Bronchial epithelial cell (primary cell): ENCODE measurements at regions not wholly inside any gene's neighbourhood (a gene's known extent, or its start where the extent isn't known, plus 50 kb on each side); places are given as distances from the start of the nearest gene placed in this dataset.

Experiments
- DNase-seq: peaks from one replicate; pipeline ENCODE4 v3.0.0-alpha.2; 2010; ENCODE audit warnings: low read depth
- FAIRE-seq: peaks from 2 replicates; lab custom pipeline; 2011; peaks lifted over from hg19 to GRCh38; lab: Jason Lieb, UNC
- H3K27me3 ChIP-seq: 2 replicates; pipeline ENCODE4 v1.5.1; 2011; ENCODE audit warnings: low read length; ENCODE audit not compliant: control insufficient read depth, insufficient read depth
- H3K36me3 ChIP-seq: 2 replicates; pipeline ENCODE4 v1.5.1; 2011; ENCODE audit warnings: low read length; ENCODE audit not compliant: control insufficient read depth, insufficient read depth
- H3K4me3 ChIP-seq: 2 replicates; pipeline ENCODE4 v1.5.1; 2011; ENCODE audit warnings: mild to moderate bottlenecking, low read depth, low read length, control low read depth
- TF ChIP-seq, protein P1 (sequence below): IDR thresholded peaks from 2 replicates; pipeline ENCODE4 v1.5.1; 2011; ENCODE audit warnings: mild to moderate bottlenecking, moderate library complexity, low read length, control low read depth, inconsistent platforms; ENCODE audit not compliant: insufficient read depth, severe bottlenecking

DNA sequence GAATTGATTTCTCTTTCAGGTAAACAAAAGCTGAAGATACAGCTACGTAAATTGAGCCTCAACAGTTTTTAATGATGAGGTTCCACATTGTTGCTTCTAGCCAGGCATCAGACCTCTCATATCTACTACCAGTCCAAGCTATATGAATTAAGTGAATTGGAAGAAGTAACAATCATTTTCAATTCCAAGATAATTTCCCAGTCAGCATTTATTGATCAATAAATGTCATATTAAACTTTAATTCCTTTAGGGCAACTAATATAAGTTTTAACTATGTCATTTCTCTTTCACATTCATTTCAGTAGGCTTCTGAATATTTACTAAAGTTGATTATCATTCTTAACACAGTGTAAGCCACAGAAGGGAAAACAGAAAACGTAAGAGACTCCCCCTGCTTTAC is 1413.7 kb upstream of the CELF2 start:
- FAIRE-seq = no peak

DNA sequence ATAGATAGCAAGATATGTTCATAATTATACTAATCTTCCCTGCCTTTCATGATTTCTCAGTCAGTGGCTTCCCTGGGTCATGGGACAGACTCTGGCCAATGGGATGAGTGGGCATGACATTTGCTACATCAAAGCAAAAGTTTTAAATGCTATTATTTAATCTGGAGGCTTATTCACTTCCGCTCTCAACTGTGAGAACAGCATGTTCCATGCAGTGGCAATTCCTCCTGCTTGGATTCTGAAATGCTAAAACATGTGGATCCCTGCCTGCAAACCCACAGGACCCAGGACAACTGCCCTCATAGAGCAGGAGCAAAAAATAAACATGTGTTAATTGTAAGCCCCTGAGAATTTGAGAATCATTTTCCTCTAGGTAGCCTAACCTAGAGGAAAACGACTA is 1412.4 kb upstream of the CELF2 start:
- Histone ChIP-seq H3K36me3 (no peaks in the 10 kb centered on the region), H3K4me3 (no peak overlapping the region), H3K27me3 (no peaks in the 10 kb centered on the region)
- TF ChIP-seq, protein P1, sequence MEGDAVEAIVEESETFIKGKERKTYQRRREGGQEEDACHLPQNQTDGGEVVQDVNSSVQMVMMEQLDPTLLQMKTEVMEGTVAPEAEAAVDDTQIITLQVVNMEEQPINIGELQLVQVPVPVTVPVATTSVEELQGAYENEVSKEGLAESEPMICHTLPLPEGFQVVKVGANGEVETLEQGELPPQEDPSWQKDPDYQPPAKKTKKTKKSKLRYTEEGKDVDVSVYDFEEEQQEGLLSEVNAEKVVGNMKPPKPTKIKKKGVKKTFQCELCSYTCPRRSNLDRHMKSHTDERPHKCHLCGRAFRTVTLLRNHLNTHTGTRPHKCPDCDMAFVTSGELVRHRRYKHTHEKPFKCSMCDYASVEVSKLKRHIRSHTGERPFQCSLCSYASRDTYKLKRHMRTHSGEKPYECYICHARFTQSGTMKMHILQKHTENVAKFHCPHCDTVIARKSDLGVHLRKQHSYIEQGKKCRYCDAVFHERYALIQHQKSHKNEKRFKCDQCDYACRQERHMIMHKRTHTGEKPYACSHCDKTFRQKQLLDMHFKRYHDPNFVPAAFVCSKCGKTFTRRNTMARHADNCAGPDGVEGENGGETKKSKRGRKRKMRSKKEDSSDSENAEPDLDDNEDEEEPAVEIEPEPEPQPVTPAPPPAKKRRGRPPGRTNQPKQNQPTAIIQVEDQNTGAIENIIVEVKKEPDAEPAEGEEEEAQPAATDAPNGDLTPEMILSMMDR = no peak
- FAIRE-seq = no peak
- peak; percentile 10 for DNase-seq

More for the DNA sequence above, 1413.7 kb upstream of the CELF2 start:
- TF ChIP-seq, protein P1 = no peak
- H3K36me3 ChIP-seq = no peaks in the 10 kb centered on the region
- no peak overlapping the region for H3K4me3 ChIP-seq
- no peak for DNase-seq
- H3K27me3 ChIP-seq = no peaks in the 10 kb centered on the region

DNA sequence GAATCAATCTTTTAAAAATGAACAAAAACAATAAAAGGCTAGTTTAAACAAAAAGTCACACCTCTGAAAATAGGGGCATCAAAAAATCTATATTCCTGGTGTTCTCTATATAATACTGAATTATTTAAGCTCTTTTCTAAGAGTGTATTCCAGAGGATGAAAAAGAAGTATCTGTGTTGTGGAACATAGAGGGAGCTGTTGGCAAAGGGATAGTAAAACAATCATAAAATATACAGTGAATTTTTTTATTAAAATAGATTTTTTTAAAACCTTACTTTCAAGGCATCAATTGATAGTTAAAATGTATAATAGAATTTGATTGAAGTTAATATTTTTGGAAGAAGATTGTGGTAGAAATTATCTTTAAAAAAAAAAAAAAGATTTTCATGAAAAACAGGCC is 1409.1 kb upstream of the CELF2 start:
- no peak overlapping the region for H3K4me3 ChIP-seq
- no peaks in the 10 kb centered on the region for H3K36me3 ChIP-seq
- DNase-seq (peak; percentile 38), FAIRE-seq (no peak)
- no peaks in the 10 kb centered on the region for H3K27me3 ChIP-seq
- TF ChIP-seq, protein P1 = peak; percentile 22

DNA sequence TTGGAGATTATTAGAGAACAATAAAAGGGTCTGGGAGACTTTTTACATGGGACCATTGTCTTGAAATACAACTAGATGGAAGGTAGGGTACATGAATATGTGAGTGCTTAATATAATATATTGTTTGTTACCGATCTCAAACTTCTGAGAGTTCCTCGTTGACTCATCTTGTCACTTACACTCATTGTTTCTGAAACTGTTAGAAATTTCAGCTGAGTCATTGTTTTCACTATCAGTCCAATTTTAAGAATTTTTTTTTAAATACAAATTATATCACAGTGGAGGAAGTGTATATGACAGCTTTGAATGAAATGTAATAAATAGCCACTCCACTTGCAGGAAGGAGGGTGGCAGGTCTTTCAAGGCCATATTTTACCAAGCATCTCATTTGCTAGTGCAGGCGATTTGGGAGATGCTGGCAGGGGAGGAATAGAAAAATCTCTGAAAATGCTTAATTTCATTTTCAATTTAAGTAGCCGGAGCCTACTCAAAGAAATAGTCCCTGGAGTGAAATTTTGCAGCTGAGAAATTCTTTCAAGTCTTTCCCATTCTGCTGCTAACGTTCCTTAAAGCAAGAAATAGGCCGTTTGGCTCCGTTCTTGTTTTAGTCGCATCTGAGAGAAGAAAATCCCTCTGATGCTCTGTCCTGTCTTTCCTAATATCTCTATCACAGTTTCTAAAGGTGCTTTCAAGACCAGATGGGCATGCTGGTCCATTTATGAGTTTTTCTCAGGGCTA is 1404.2 kb upstream of the CELF2 start:
- DNase-seq (peak; percentile 39), FAIRE-seq (no peak)
- H3K27me3 ChIP-seq = no peaks in the 10 kb centered on the region
- TF ChIP-seq, protein P1 = no peak
- H3K36me3 ChIP-seq = no peaks in the 10 kb centered on the region
- no peak overlapping the region for H3K4me3 ChIP-seq

DNA sequence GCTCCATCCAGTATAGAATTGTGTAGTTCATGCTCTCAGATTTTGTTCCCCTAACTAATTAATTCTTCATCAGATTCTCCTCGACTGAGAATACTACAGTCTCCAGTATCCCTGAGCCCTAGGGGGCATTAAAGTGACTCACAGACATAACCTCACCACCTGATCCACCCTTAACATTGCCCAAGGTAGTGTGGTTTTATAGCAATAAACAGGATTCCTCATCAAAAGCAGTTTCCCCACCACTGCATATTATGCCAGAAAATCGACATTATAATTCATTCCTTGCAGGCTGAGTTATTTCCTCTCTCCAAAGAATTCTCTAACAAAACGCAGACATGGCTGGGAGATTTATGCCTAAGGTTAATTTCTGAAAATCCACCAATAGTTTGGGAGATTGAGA is 1402.5 kb upstream of the CELF2 start:
- H3K36me3 ChIP-seq = no peaks in the 10 kb centered on the region
- no peaks in the 10 kb centered on the region for H3K27me3 ChIP-seq
- TF ChIP-seq, protein P1 = no peak
- DNase-seq (peak; percentile 15), FAIRE-seq (no peak)
- no peak overlapping the region for H3K4me3 ChIP-seq

DNA sequence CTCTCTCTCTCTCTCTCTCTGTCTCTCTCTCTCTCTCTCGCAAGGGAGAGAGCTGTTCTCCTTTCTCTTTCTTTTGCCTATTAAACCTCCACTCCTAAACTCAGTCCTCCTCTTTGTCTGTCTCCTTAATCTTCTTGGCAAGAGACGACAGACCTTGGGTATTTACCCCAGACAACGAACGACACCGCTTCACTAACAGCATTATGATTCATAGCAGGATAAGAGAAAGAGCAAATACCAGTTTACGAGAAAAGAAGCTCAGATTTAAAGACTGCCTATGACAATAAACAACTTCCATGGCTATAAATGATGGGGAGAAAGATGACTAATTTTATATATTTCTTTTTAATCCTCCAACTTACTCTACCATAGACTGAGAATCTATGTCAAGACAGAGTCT is 1396.5 kb upstream of the CELF2 start:
- FAIRE-seq (no peak), DNase-seq (no peak)
- no peaks in the 10 kb centered on the region for H3K36me3 ChIP-seq
- no peaks in the 10 kb centered on the region for H3K27me3 ChIP-seq
- TF ChIP-seq, protein P1 = no peak
- no peak overlapping the region for H3K4me3 ChIP-seq
